Upper lobe of left lung (tissue), 4 donors: ENCODE measurements at regions not wholly inside any gene's neighbourhood (a gene's known extent, or its start where the extent isn't known, plus 50 kb on each side); places are given as distances from the start of the nearest gene placed in this dataset.

Experiments
- CTCF ChIP-seq, 6 experiments: fragments of 450-650 bp in 4 of 6; fragments of 200-600 bp in 2 of 6; sonication (generic) in 2 of 6; IDR thresholded peaks; one replicate each; pipeline ENCODE4 v1.5.1; 2016 to 2019; ENCODE audit warnings: antibody characterized with exemption in 6 of 6
- POLR2AphosphoS5 ChIP-seq, 2 donors: sonication (generic); formaldehyde crosslinking; IDR thresholded peaks; one replicate each; pipeline ENCODE4 v1.5.1; 2017; ENCODE audit warnings: antibody characterized with exemption in 2 of 2

- TF ChIP-seq POLR2AphosphoS5 (IDR thresholded peaks at IDR 0.05) (no peak), CTCF (IDR thresholded peaks at IDR 0.05) (no peak)
Measured at GRCh38 chr4:170248576-170248975, 158.8 kb upstream of the AADAT start.
